NCI-H128 (cell line): ENCODE measurements at regions not wholly inside any gene's neighbourhood (a gene's known extent, or its start where the extent isn't known, plus 50 kb on each side); places are given as distances from the start of the nearest gene placed in this dataset.
"Not testable (repeated sequence)": the region's sequence is repeated elsewhere in the genome, so short reads cannot be mapped to it uniquely, and the experiment has no call there.

Source experiments
- DNase-seq: peaks from one replicate; lab custom pipeline; 2025; ENCODE audit not compliant: unreplicated experiment; lab: John Stamatoyannopoulos, UW

DNA sequence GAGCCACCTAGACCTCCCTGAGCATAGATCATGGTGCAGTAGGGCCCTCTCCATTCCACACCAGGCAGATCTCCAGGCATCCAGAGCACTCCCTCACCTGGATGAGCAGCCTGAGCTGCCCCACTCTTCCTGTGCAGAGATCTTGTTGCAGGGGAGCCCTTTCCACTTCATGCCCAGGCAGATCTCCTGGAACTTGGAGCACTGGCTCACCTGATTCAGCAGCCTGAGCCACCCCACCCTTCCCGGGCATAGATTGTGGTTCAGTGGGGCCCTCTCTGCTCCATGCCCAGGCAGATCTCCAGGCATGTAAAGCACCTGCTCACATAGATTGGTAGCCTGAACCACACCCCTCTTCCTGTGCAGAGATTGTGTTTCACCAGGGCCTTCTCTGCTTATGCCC, 78.0 kb downstream of the SEC16B start:
- no peak for DNase-seq

DNA sequence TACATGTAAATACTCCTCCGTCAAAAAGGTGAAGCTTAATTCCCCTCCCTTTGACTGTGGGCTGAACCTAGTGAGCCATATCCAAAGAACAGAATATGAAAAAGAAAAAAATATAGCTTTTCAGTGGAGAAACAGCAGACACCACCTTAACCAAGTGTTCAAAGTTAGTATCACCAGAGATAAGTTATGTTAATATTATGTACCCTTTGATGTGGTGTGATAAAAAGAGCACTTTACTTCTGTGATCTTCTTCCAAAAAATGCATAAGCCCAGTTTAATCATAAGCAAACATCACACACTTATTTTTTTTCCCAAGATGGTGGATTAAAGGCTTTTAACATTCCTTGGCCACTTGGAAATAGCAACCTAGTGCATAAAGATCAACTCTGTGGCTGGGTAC, 79.4 kb downstream of the SEC16B start:
- DNase-seq: no peak

DNA sequence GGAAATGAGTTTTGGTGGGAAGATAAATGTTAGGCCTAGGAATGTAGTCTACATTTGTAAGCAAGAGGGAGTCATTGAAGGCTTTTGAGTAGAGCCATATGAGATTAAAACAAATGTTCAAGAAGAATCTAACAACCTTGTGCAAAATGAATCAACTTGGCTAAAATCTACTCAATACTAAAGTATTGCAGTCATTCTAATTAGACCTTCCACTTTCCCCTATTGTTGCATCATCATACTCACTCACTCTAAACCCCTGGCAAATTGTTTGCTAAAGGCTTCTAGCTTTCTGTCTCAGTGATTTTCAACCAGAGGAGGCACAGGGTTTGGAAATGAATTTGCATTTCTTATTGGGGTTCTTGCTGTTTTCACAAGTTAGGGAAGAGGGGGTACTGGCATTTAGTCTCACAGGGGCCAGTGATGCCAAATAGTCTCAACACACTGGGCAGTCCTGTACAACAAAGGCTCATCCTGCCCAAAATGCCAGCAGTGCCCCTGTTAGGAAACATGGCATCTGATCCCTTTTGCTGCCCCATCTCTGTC, 85.3 kb downstream of the SEC16B start:
- DNase-seq: no peak

DNA sequence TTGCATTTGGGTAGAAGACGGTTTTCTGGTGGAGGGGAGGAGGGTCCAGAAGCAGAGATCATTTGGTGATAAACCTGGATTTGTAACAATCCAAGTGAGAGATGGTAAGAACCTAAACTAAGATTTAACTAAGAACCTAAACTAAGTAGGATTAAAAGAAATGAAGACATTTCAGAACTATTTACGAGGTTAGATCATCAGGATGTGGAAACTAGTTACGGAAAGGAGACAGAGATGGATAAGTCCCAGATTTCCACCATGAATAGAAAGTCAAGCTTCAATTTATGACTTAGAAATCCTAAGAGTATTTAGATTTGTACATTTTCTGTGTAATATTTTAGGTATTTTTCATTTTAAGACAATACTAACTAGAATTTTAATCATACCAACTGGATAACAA, 86.3 kb downstream of the SEC16B start:
- DNase-seq: no peak

DNA sequence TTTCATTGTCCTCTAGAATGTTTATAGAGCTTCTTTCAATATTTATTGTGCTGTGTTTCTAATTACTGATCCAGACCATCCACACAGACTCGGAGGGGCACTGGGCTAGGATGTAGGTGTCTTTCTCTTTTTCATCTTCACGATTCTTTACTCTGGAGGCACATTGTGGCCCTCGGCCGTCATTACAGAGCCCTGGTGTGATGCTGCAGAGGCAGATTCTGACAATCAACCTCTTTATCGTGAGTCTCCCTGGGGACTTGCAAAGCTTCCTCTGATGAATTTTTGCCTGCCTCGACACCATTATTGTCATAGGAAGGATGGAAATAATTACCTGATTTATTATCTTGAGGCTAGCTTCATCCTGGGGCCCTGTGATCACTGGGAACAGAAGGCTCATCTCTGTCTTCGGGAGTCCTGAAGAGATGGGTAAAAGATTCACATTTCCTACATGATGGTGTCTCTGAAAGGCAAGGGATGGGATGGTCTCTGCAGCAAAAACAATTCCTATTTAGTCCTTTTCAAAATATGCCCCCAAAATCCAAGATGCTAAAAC, 89.4 kb downstream of the SEC16B start:
- DNase-seq: no peak

DNA sequence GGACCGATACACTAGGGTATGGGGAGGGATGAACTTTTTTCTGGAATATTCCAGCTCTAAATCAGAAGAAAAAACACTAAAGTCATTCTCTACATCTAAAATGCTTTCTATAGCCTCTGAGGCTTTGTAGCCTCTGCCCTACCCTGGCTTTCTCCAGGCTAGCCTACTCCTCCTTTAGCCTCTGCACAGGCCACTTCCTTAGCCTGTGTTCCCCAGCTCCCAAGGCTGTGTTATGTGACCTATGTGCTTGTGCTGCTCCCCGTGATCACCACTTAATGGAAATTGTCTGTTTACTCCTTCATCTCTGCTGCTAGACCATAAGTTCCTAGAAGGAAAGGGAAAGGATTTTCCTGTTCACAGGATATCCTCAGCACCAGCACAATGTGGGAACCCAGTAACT, 92.8 kb downstream of the SEC16B start:
- DNase-seq: no peak

DNA sequence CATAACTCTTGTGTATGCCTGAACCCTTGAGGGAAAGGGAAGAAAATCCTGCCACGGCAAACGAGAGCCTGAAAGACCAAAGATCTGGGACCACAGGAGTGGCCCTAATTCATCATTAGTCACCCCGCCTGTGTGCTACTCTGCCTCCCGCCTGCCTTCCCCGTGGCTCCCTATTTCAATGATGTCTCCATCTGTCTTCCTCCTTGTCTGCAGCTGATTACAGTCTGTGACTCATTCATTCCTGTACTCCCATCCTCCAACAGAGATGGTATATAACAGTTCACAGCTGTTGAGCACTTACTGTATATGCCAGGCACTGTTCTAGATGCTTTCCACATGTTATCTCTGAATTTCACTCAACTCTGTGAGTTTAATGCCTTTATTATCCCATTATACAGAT, 96.6 kb downstream of the SEC16B start:
- DNase-seq: no peak

DNA sequence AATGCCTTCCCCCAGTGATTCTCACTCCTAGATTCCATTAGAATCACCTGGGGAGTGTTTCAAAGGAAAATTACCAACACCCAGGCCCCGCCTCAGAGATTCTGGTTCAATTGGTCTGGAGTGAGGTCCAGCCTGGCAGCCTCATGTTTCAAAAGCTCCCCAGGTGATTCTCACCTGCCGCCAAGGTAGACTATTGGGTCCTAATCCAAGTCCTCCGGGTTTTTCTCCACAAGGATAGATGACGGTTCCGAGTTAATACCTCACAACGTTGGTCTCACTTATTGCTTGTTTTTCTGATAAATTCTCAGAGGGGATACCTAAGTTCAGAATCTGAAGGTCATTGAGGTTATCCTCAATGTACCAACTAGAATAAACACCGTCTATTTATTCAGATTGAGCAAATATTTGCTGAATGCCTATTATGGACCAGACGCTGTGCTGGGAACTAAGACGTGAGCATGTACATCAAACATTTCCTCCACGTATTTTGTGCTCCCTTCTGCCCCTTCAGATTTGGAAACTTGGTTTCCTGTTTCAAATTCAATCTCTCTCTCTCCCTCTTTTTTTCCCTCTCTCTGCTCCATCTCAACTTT, 97.5 kb downstream of the SEC16B start:
- no peak for DNase-seq

DNA sequence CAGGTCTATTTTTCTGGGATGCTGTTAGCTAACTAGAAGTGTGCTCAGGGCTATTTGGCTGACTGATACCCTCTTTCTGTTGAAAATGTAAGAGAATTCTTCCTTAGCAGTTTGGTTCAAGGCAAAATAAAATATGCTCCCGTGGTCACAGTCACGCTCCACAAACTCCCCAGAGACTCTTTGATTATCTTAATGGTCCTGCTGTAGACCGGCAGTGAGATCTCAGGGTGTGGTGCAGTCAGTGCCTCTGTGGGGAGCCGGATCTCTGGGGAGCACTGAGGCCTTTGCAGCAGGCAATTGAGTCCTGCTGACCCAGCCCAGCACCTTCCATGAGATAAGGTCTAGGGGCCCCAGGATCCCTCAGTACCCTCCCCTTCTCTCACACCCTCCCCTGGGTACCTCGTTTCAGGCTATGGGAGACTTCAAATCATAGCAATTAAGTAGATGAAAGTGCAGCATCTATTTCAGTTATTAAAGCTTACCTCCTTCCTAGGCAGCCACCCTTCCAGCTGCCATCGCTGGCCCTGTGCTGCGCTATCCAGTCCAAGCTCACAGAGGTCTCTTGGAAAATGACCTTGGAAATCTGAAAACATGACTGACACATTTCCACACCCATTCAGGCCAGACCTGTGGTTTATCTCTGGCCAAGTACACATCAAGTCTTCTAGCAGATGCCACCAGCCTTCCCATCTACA, 98.1 kb downstream of the SEC16B start:
- no peak for DNase-seq

DNA sequence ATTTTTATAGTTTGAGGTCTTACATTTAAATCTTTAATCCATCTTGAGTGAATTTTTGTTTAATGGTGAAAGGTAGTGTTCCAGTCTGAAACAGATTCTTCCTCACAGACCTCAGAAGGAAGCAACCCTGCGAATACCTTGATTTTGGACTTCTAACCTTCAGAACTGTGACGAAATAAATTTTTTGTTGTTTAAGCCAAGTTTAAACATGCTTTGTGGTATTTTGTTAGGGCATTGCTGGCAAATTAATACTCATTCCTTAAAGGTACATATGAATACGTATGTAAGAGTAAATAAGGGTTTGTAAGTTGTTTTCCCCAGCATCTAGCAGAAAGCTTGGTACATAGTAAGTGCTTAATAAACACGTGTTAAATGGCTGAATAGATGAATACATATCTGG, 100.3 kb downstream of the SEC16B start:
- no peak for DNase-seq

DNA sequence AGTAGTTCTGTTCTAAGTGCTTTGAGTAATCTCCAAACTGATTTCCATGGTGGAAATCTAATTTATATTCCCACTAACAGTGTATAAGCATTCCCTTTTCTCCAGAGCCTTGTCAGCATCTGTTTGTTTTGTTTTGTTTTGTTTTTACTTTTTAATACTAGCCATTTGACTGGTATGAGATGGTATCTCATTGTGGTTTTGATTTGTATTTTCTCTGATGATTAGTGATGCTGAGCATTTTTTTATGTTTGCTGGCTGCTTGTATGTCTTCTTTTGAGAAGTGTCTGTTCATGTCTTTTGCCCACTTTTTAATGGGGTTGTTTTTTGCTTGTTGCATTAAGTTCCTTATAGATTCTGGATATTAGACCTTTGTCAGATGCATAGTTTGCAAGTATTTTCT, 100.8 kb downstream of the SEC16B start:
- DNase-seq: not testable (repeated sequence)

DNA sequence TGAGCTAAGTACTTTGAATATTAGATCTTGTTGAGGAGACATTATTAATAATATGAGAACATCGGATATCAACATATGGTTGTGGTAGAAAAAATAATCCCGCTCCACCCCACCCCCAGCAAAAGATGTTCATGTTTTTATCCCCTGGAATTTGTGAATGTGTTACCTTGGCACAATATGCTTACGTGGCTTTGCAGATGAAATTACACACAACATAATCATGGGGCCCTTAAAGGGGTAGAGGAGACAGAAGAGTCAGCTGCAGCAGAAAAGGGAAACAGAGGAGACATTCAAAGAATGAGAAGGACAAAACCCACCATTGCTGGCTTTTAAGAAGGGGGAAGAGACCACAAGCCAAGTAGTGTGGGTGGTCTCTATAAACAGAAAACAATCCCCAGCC, 104.1 kb downstream of the SEC16B start:
- DNase-seq: no peak

DNA sequence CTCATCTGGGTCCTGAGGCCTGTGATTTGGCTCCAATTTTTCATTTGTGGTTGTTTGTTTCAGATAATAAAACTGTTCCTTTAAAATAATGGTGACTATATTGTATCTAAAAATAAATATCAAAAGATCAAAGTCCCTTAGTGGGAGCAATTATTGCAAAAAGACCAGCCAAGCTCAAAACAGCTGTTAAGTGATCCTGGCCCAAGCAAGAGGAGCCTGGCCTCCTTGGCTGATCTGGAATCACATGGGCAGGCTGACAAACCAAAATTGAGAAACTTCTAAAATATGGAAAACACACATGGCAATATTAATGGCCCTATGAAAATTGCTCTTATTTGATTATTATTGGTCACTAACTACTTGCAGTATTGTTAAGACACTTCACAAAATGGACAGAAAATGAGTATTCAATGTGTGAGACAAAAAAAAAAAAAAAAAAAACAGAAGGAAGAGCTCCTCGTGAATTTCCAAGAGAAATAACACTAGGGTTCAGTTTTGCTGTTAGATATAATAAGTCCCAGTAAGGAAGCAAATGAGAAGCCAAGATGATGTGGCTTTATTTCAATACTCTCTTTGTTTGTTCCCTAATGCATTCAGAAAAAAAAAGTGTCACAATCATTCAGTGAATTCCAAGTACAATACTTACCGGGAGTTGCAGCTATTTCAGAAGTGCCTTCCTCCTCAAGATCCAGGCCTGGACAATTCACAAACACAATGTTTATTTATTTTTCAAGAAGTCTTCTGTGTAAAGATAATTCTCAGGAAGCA, 105.1 kb downstream of the SEC16B start:
- DNase-seq: no peak

DNA sequence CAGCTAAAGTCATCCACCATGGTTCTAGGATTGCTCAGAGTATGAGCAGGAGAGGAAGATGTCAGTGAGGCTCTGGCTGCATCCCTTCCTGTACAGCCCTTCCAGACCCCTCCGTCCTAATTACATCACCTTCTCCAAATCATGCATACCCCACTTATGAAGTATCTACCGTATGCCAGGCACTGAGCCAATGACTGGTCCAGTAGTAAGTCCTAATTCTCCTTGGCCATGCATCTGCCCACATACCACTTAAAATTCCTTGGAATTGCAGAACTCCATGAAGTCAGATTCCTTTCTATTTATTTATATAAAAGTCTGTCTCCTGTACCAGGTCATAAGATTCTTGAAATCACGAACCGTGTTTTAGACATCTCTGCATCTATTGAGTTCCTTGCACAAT, 106.1 kb downstream of the SEC16B start:
- DNase-seq: no peak

DNA sequence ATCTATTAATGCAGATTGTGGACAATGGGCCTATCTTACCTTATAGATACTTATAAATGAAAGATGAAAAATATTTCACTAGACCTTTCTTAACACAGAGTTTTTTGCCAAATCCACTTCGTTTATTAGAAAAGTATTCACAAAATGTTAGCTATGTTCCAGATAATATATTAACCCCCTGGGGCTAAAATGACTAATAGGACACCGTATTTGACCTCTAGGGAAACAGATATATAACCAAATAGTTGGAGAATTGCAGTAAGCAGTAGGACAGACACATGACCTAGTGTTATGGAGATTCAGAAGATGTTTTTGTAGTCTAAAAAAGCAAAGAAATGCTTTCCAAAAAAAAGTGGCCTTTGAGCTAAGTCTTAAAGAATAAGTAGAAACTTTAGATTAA, 106.9 kb downstream of the SEC16B start:
- no peak for DNase-seq

DNA sequence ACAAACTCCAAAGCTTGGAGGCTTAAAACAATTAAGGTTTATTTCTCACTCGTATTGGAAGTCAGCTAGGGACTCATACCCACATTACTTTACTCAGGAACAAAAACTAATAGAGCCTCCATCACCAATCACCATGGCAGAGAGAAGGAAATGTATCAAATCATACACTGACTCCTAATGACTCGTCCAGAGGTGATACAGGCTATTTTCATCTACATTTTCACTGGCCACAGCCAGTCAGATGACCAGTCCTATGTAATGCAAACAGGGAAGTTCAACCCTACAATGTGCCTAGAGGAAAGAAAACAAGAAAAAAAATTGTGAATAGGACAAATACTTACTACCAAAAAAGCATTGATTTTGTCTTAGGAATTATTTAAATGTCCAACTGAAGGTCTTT, 110.3 kb downstream of the SEC16B start:
- DNase-seq: no peak

DNA sequence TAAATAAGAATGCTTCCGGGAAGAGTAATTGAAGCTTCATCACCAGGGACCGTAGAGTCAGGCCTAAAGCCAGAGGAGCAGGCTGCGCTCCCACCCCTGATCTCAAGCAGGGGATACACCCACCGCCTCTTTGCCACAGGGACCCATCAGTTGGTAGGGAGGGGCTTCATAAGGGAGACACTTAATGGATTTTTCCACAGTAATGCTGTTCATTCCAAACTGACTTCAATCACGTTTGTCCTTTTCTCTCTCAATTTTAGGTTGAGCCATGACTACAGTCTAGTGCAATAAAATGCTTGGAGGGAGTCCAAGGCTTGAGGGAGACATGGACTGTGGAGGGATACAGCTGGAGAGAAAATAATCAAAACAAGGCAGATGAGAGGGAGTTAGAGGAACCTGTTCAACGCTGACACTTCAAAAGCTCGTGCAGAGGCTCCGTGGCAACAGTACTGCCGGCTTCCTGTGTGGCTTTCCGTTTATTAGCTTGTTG, 111.5 kb downstream of the SEC16B start:
- no peak for DNase-seq

DNA sequence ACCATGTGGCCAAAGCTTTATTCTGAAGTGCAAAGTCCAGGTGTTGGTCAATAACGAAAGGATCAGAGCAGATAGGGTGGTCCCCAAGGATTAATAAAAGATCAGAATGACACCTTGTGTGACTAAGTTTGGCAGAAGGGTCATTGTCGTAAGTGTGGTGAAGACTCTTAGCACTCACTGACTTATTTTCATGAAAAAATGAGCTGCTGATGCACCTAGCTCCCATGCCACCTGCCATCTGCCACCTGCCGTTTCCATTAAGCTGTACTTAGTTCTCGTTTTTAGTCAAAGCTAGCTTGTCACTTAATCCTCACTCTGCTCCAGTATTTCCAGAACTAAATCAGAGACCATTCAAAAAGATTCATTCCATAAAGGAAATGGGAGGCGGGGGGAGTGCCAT, 112.6 kb downstream of the SEC16B start:
- DNase-seq: no peak

DNA sequence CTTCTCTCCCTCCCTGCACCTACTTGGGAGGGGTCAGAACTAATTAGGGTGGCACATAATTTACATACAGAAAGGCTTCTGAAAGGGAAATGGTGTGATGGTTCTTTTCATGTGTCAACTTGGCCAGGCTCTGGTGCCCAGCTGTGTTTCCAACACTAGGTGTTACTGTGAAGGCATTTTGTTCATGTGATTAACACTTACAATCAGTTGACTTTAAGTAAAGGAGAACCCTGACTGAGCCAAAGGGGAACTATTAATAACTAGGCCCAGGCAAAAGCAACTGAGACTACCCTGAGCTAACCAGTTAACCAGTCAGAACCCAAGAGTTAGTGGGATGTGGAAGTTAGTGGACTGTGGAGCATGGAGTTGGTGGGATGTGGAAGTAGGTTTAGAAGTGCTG, 114.9 kb downstream of the SEC16B start:
- no peak for DNase-seq

DNA sequence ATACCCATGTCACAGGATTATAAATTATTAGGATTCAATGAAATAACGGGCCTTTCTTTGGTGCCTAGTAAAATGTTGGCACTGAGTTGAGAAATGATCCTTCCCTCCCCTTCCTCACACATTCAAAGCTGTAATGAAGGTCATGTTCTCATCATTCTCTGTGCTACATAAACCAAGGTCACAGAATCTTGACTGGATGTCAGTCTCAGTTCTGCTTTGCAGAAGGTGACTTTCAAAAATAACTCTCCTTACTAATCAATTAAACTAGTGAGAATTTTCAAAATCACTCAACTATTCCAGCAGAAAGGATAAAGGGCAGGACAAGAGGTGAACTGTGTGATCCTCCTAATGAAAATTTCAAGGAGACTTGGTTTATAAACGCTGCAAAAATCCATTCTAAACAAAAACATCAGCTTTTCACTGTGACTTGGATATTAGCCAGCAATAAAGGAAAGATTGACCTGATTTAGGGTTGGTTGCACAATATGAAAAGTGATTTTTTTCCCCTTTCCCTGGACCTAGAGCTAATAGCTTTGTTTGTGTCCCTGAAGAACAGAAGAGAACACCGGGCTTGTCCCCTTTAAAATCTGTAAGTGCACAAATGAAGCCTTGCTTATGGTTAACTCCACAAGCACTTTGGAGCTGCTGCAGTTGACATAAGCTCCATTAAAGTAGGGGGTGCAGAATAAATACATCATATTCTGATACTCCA, 120.1 kb downstream of the SEC16B start:
- no peak for DNase-seq

DNA sequence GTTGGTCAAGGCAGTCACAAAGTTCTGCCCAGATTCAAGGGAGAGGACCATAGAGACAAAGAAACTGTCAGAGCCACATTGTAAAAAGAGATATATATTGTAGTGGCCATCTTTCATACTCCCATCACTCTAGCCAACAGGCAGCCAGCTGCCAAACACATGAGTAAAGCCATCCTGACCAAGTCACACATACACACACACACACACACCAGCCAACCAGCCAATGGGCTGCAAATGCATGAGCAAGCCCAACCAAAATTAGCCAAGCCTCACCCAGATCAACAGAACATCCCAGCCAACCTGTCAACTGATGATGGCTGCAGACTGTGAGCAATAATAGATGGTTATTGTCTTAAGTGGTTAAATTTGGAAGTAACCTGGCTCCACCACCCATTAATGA, 120.7 kb downstream of the SEC16B start:
- DNase-seq: no peak
